ENCODE measurements at regions not wholly inside any gene's neighbourhood (a gene's known extent, or its start where the extent isn't known, plus 50 kb on each side); places are given as distances from the start of the nearest gene placed in this dataset.

DNA sequence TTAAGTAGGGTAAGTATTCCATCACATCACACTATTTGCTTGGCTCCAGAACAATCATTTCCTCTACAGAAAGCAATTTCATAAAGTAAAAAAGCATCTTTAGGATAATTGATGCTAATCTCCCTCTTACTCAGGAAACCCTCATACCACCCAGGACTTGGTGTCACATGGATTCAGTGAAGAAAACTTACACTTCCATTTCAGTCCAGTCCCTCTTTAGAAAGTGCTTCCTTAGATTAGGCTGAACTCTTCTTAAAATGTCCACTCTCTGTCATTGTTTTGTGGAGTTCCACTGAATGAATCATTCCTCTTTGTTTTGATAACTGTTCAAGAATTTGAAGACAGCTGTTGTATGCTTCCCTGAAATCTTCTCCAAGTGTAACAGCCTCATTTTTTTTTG lies 144.0 kb upstream of the ZNF462 start:
- no peak overlapping the region for H3K27ac Mint-ChIP-seq
- no peaks in the 10 kb centered on the region for H3K4me1 Mint-ChIP-seq (ENCODE audit: low read depth)
- H3K36me3 Mint-ChIP-seq: no peaks in the 10 kb centered on the region
- H3K9me3 Mint-ChIP-seq (ENCODE audit: low read depth): peaks cover 3% of the 10 kb centered on the region
- H3K4me3 Mint-ChIP-seq: no peak overlapping the region
- H3K27me3 Mint-ChIP-seq: no peaks in the 10 kb centered on the region

DNA sequence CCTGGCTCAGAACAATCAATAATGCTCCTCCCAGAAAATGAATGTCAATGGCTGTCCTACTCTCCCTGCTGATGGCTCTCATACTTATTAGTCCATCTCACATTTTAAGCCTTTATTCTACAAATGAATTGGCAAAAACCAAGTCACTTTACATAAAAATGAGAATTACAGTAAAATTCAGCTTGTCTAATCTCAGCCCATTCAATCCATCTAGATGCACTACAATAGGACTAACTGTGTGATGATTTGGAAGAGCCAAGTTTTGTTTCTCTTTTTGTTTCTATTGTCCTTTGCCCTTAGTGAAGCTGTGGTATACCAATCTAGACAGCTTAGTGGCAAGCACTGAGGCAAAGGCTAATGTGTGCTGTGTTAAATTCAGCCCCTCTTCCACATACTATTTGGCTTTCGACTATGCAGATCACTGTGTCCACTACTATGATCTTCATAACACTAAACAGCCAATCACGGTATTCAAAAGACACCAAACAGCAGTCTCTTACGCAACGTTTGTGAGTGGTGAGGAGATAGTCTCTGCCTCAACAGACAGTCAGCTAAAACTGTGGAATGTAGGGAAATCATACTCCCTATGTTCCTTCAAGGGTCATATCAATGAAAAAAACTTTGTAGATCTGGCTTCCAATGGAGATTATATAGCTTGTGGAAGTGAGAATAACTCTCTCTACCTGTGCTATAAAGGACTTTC lies 140.8 kb upstream of the ZNF462 start:
- Mint-ChIP-seq H3K27ac (no peak overlapping the region), H3K4me3 (no peak overlapping the region)

DNA sequence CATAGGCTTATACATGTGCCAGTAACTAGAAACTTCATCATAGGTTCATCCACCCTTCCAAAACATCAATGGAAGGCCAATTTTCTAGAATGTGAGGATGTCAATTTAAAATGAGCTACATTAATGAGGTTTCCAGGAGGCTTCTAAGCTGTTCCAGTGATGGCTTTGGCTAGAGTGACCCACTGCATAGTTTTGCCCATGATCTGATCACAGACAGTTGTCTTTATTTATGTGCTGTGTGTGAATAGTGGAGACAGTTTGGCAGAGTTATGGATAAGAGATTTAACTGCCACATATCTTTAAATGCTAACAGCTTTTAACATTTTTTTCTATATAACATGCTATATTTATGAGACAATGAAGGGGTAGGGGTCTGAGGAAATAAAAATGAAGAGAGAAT lies 139.0 kb upstream of the ZNF462 start:
- H3K4me1 Mint-ChIP-seq (ENCODE audit: low read depth): no peaks in the 10 kb centered on the region
- peaks cover 5% of the 10 kb centered on the region for H3K27me3 Mint-ChIP-seq
- H3K36me3 Mint-ChIP-seq: no peaks in the 10 kb centered on the region
- H3K9me3 Mint-ChIP-seq (ENCODE audit: low read depth): peaks cover 13% of the 10 kb centered on the region
- H3K4me3 Mint-ChIP-seq: no peak overlapping the region
- H3K27ac Mint-ChIP-seq: no peak overlapping the region

More for the DNA sequence above, 140.8 kb upstream of the ZNF462 start:
- Mint-ChIP-seq H3K36me3 (no peaks in the 10 kb centered on the region), H3K4me1 (ENCODE audit: low read depth) (no peaks in the 10 kb centered on the region), H3K9me3 (ENCODE audit: low read depth) (peaks cover 13% of the 10 kb centered on the region), H3K27me3 (peaks cover 5% of the 10 kb centered on the region)

DNA sequence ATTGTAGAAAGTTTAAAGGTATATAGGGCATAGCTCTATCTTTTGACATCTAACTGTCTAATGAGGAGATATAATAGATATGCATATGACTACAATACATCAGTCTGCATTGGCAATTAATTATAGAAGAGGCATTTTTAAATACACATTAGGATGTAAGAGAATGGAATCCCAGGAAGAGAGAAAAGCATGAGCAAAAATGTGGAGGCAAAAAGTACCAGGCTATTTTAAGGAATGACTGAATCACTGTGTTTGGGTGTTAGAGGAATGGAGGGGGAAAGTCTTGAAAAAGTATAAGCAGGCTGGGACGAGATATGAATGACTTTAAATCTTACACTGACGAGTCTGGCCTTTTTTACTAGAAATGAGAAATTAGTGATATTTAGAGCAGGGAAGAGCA lies 138.4 kb upstream of the ZNF462 start:
- no peak overlapping the region for H3K27ac Mint-ChIP-seq
- H3K4me1 Mint-ChIP-seq (ENCODE audit: low read depth): no peaks in the 10 kb centered on the region
- no peaks in the 10 kb centered on the region for H3K36me3 Mint-ChIP-seq
- no peak overlapping the region for H3K4me3 Mint-ChIP-seq
- peaks cover 13% of the 10 kb centered on the region for H3K9me3 Mint-ChIP-seq (ENCODE audit: low read depth)
- peaks cover 5% of the 10 kb centered on the region for H3K27me3 Mint-ChIP-seq

GRCh38 chr9:106726070-106726815 lies 136.7 kb upstream of the ZNF462 start:
- Mint-ChIP-seq H3K4me3 (no peak overlapping the region), H3K36me3 (no peaks in the 10 kb centered on the region), H3K27me3 (peaks cover 5% of the 10 kb centered on the region), H3K27ac (no peak overlapping the region), H3K4me1 (ENCODE audit: low read depth) (no peaks in the 10 kb centered on the region), H3K9me3 (ENCODE audit: low read depth) (peaks cover 11% of the 10 kb centered on the region)

GRCh38 chr9:106727969-106728368 lies 135.0 kb upstream of the ZNF462 start:
- H3K9me3 Mint-ChIP-seq (ENCODE audit: low read depth): peaks cover 11% of the 10 kb centered on the region
- H3K27me3 Mint-ChIP-seq: peaks cover 5% of the 10 kb centered on the region
- no peak overlapping the region for H3K4me3 Mint-ChIP-seq
- no peak overlapping the region for H3K27ac Mint-ChIP-seq
- no peaks in the 10 kb centered on the region for H3K4me1 Mint-ChIP-seq (ENCODE audit: low read depth)
- H3K36me3 Mint-ChIP-seq: no peaks in the 10 kb centered on the region

DNA sequence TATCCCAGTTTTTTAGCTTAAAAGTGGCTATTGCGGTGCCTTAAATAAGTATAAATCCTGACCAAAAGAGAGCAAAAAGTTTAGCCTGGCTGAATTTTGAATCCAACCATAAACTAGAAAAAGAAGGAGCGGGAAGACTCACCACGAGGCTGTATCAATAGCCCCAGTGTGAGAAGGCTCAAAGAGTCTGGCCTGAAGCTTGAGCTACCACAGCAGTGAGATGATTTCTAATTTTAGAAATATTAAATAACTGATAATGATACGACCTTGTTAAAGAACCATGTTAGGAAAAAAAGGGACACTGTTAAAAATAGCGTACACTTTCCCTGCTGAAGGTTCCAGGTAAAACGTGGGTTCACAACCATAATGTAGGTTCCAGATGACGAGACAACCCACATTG lies 134.1 kb upstream of the ZNF462 start:
- Mint-ChIP-seq H3K9me3 (ENCODE audit: low read depth) (peaks cover 11% of the 10 kb centered on the region), H3K4me3 (no peak overlapping the region), H3K27ac (no peak overlapping the region), H3K4me1 (ENCODE audit: low read depth) (no peaks in the 10 kb centered on the region), H3K36me3 (no peaks in the 10 kb centered on the region), H3K27me3 (peaks cover 5% of the 10 kb centered on the region)

DNA sequence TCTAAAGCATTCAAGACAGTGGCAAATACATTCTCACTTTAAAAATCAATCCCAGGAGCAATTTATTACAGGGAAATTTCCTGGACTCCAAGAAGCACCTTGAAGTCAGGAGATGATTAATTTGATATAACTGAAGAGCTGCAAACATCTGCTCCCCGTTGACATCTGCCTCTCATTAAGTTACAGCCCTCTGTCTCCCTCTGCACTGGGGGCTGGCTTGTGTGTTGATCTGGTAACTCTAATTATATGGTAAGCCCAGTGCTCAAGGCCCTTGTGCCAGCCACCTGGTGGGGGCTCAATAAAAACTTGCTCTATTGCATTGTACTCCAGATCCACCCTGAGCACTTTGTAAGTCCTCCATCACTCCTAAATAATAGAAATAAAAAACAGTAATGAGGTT lies 131.1 kb upstream of the ZNF462 start:
- Mint-ChIP-seq H3K4me3 (no peak overlapping the region), H3K27me3 (no peaks in the 10 kb centered on the region), H3K4me1 (ENCODE audit: low read depth) (no peaks in the 10 kb centered on the region), H3K36me3 (no peaks in the 10 kb centered on the region), H3K27ac (no peak overlapping the region), H3K9me3 (ENCODE audit: low read depth) (peaks cover 8% of the 10 kb centered on the region)

DNA sequence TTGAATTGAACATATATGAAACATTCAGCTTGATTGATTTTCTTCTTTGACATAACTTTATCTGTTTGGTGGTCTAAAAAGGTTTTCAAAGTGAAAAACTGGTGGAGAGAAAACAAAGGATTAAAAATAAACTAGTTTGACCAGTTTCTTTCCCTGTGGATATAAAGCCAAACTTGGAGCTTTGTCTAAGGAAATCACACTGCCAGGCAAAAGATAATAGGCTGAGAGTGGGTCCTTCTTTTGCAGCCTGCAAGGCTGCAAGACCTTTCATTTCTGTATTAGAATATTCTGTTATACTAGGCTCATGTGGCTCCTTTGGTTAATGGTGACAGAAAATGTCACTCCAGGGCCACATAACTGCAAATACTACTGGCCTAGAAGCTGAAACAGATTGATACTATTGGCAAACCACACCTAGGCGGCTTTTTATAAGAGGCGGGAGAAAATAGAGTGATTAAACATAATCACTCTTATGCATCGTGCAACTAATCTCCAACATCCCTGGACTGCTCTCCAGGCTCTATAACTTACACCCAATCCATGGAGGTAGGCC lies 129.1 kb upstream of the ZNF462 start:
- H3K4me1 Mint-ChIP-seq (ENCODE audit: low read depth): no peaks in the 10 kb centered on the region
- H3K36me3 Mint-ChIP-seq: no peaks in the 10 kb centered on the region
- H3K4me3 Mint-ChIP-seq: no peak overlapping the region
- H3K27ac Mint-ChIP-seq: no peak overlapping the region
- H3K9me3 Mint-ChIP-seq (ENCODE audit: low read depth): peaks cover 14% of the 10 kb centered on the region
- no peaks in the 10 kb centered on the region for H3K27me3 Mint-ChIP-seq

- Mint-ChIP-seq H3K9me3 (ENCODE audit: low read depth) (peaks cover 14% of the 10 kb centered on the region), H3K4me1 (ENCODE audit: low read depth) (no peaks in the 10 kb centered on the region), H3K36me3 (no peaks in the 10 kb centered on the region), H3K27me3 (no peaks in the 10 kb centered on the region), H3K27ac (no peak overlapping the region), H3K4me3 (no peak overlapping the region)
These were observed 125.5 kb upstream of the ZNF462 start for GRCh38 chr9:106737516-106737915.

DNA sequence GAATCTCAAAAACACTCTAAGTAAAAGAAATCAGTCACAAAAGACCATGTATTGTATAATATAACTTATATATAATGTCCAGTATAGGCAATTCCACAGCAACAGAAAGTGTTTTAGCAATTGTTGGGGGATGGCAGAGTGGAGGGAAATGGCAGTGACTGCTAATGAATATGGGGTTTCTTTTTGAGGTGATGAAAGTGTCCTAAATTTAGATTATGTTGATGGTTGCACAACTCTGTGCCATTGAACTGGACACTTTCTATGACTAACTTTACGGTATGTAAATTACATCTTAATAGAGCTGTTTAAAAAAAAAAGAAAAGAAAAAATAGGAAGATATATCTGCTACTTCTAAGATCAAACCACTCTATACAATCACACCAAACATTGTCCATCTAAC lies 124.9 kb upstream of the ZNF462 start:
- H3K9me3 Mint-ChIP-seq (ENCODE audit: low read depth): peaks cover 14% of the 10 kb centered on the region
- no peak overlapping the region for H3K27ac Mint-ChIP-seq
- H3K4me1 Mint-ChIP-seq (ENCODE audit: low read depth): no peaks in the 10 kb centered on the region
- no peaks in the 10 kb centered on the region for H3K27me3 Mint-ChIP-seq
- H3K4me3 Mint-ChIP-seq: no peak overlapping the region
- no peaks in the 10 kb centered on the region for H3K36me3 Mint-ChIP-seq

- Mint-ChIP-seq H3K27me3 (no peaks in the 10 kb centered on the region), H3K4me3 (no peak overlapping the region), H3K4me1 (ENCODE audit: low read depth) (no peaks in the 10 kb centered on the region), H3K27ac (no peak overlapping the region), H3K9me3 (ENCODE audit: low read depth) (peaks cover 8% of the 10 kb centered on the region), H3K36me3 (no peaks in the 10 kb centered on the region)
These were observed 117.5 kb upstream of the ZNF462 start for GRCh38 chr9:106745457-106745856.

DNA sequence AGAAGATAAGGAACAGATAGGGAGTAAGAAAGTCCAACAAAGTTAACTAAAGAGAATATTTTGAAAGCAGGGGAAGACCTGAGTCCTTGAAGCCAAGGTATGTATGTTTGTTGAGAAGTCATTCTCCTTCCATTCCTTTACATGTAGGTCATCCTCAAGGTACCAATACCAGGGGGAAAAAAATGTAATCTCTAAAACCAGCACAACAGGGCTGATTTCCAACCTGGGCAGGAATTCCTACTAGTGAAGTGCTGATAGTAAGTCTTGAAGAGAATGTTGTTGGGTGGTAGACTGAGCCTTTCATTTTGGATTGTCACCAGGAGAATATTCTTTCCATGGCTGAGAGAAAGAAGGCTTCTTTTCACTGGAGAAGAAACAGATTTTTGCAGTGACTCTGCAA lies 117.1 kb upstream of the ZNF462 start:
- Mint-ChIP-seq H3K27me3 (no peaks in the 10 kb centered on the region), H3K4me1 (ENCODE audit: low read depth) (no peaks in the 10 kb centered on the region), H3K36me3 (no peaks in the 10 kb centered on the region), H3K9me3 (ENCODE audit: low read depth) (peaks cover 8% of the 10 kb centered on the region), H3K4me3 (no peak overlapping the region), H3K27ac (no peak overlapping the region)

GRCh38 chr9:106751681-106752080 lies 111.3 kb upstream of the ZNF462 start:
- no peak overlapping the region for H3K4me3 Mint-ChIP-seq
- no peaks in the 10 kb centered on the region for H3K9me3 Mint-ChIP-seq (ENCODE audit: low read depth)
- H3K27ac Mint-ChIP-seq: no peak overlapping the region
- H3K4me1 Mint-ChIP-seq (ENCODE audit: low read depth): no peaks in the 10 kb centered on the region
- no peaks in the 10 kb centered on the region for H3K27me3 Mint-ChIP-seq
- H3K36me3 Mint-ChIP-seq: no peaks in the 10 kb centered on the region

DNA sequence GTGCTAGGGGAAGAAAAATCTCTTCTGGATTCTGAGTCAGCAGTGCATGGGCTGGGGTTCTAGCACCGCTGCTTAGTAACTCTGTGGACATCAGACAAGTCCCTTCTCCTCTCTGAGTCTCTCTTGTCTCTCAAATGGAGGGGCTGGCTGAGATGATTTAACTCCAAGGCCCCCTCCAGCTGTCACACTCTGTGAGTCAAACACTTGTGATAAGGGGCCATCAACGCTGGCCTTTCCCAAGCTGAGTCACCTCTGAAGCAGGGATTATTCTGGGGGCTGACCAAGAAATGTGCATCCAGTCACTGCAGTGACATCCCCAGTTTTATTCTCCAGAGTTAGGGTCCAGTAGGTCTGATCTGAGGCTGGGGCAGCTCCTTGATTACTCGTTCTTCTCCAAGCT lies 110.4 kb upstream of the ZNF462 start:
- peaks cover 2% of the 10 kb centered on the region for H3K27me3 Mint-ChIP-seq
- no peak overlapping the region for H3K27ac Mint-ChIP-seq
- H3K9me3 Mint-ChIP-seq (ENCODE audit: low read depth): no peaks in the 10 kb centered on the region
- no peaks in the 10 kb centered on the region for H3K4me1 Mint-ChIP-seq (ENCODE audit: low read depth)
- no peak overlapping the region for H3K4me3 Mint-ChIP-seq
- H3K36me3 Mint-ChIP-seq: no peaks in the 10 kb centered on the region

All from activated naive CD8-positive, alpha-beta T cell (primary cell).